ENCODE measurements at regions not wholly inside any gene's neighbourhood (a gene's known extent, or its start where the extent isn't known, plus 50 kb on each side); places are given as distances from the start of the nearest gene placed in this dataset.
"Not testable (repeated sequence)": the region's sequence is repeated elsewhere in the genome, so short reads cannot be mapped to it uniquely, and the experiment has no call there.

- H3K27me3 Mint-ChIP-seq = peaks cover 25% of the 10 kb centered on the region
- no peak overlapping the region for H3K4me3 Mint-ChIP-seq
- no peak overlapping the region for H3K27ac Mint-ChIP-seq (ENCODE audit: low read depth)
- no peak for ATAC-seq (replicated peaks; ENCODE audit: extremely low read depth, poor library complexity, severe bottlenecking)
- H3K4me1 Mint-ChIP-seq = no peaks in the 10 kb centered on the region
- DNase-seq (ENCODE audit: low spot score in 2 of 2) = no peak
- no peaks in the 10 kb centered on the region for H3K36me3 Mint-ChIP-seq (ENCODE audit: insufficient read depth)
- peaks cover 9% of the 10 kb centered on the region for H3K9me3 Mint-ChIP-seq
Measured at GRCh38 chr5:179452356-179453230, 97.8 kb upstream of the RUFY1 start.

GRCh38 chr5:179451828-179452196 lies 98.5 kb upstream of the RUFY1 start:
- no peaks in the 10 kb centered on the region for H3K36me3 Mint-ChIP-seq (ENCODE audit: insufficient read depth)
- no peak overlapping the region for H3K4me3 Mint-ChIP-seq
- peaks cover 6% of the 10 kb centered on the region for H3K9me3 Mint-ChIP-seq
- H3K27ac Mint-ChIP-seq (ENCODE audit: low read depth) = no peak overlapping the region
- no peaks in the 10 kb centered on the region for H3K4me1 Mint-ChIP-seq
- DNase-seq (ENCODE audit: low spot score in 2 of 2) (no peak), ATAC-seq (replicated peaks; ENCODE audit: extremely low read depth, poor library complexity, severe bottlenecking) (no peak)
- peaks cover 25% of the 10 kb centered on the region for H3K27me3 Mint-ChIP-seq

GRCh38 chr5:179451114-179451827 lies 99.1 kb upstream of the RUFY1 start:
- H3K9me3 Mint-ChIP-seq = peaks cover 6% of the 10 kb centered on the region
- no peaks in the 10 kb centered on the region for H3K4me1 Mint-ChIP-seq
- peaks cover 25% of the 10 kb centered on the region for H3K27me3 Mint-ChIP-seq
- no peak overlapping the region for H3K27ac Mint-ChIP-seq (ENCODE audit: low read depth)
- no peak overlapping the region for H3K4me3 Mint-ChIP-seq
- H3K36me3 Mint-ChIP-seq (ENCODE audit: insufficient read depth) = no peaks in the 10 kb centered on the region
- no peak for DNase-seq (ENCODE audit: low spot score in 2 of 2)
- no peak for ATAC-seq (replicated peaks; ENCODE audit: extremely low read depth, poor library complexity, severe bottlenecking)

- H3K4me1 Mint-ChIP-seq; H3K27ac Mint-ChIP-seq (ENCODE audit: low read depth); H3K9me3 Mint-ChIP-seq; H3K36me3 Mint-ChIP-seq (ENCODE audit: insufficient read depth); ATAC-seq (replicated peaks; ENCODE audit: extremely low read depth, poor library complexity, severe bottlenecking); DNase-seq (ENCODE audit: low spot score in 2 of 2); H3K4me3 Mint-ChIP-seq: not testable (repeated sequence)
- peaks cover 25% of the 10 kb centered on the region for H3K27me3 Mint-ChIP-seq
Measured at GRCh38 chr5:179449950-179450349, 100.4 kb upstream of the RUFY1 start.

GRCh38 chr5:179448282-179448681 lies 102.1 kb upstream of the RUFY1 start:
- not testable (repeated sequence) for ATAC-seq (replicated peaks; ENCODE audit: extremely low read depth, poor library complexity, severe bottlenecking); H3K36me3 Mint-ChIP-seq (ENCODE audit: insufficient read depth); H3K4me3 Mint-ChIP-seq; H3K27ac Mint-ChIP-seq (ENCODE audit: low read depth); H3K9me3 Mint-ChIP-seq; H3K4me1 Mint-ChIP-seq; DNase-seq (ENCODE audit: low spot score in 2 of 2)
- peaks cover 22% of the 10 kb centered on the region for H3K27me3 Mint-ChIP-seq

- not testable (repeated sequence) for ATAC-seq (replicated peaks; ENCODE audit: extremely low read depth, poor library complexity, severe bottlenecking); H3K4me1 Mint-ChIP-seq; DNase-seq (ENCODE audit: low spot score in 2 of 2); H3K4me3 Mint-ChIP-seq; H3K36me3 Mint-ChIP-seq (ENCODE audit: insufficient read depth); H3K27me3 Mint-ChIP-seq; H3K9me3 Mint-ChIP-seq; H3K27ac Mint-ChIP-seq (ENCODE audit: low read depth)
Measured at GRCh38 chr5:179442289-179442688, 97.0 kb upstream of the ADAMTS2 start.

GRCh38 chr5:179439181-179439985 lies 94.1 kb upstream of the ADAMTS2 start:
- Mint-ChIP-seq H3K9me3 (no peaks in the 10 kb centered on the region), H3K36me3 (ENCODE audit: insufficient read depth) (peaks cover 4% of the 10 kb centered on the region), H3K4me1 (no peaks in the 10 kb centered on the region), H3K27me3 (peaks cover 23% of the 10 kb centered on the region), H3K4me3 (no peak overlapping the region), H3K27ac (ENCODE audit: low read depth) (no peak overlapping the region)
- ATAC-seq (replicated peaks; ENCODE audit: extremely low read depth, poor library complexity, severe bottlenecking) (no peak), DNase-seq (ENCODE audit: low spot score in 2 of 2) (no peak)

- Mint-ChIP-seq H3K27me3 (peaks cover 23% of the 10 kb centered on the region), H3K36me3 (ENCODE audit: insufficient read depth) (peaks cover 4% of the 10 kb centered on the region), H3K4me1 (no peaks in the 10 kb centered on the region), H3K4me3 (no peak overlapping the region), H3K9me3 (no peaks in the 10 kb centered on the region), H3K27ac (ENCODE audit: low read depth) (no peak overlapping the region)
- DNase-seq (ENCODE audit: low spot score in 2 of 2) = no peak
- ATAC-seq (replicated peaks; ENCODE audit: extremely low read depth, poor library complexity, severe bottlenecking) = no peak
Measured at GRCh38 chr5:179438461-179438860, 93.2 kb upstream of the ADAMTS2 start.

GRCh38 chr5:179438011-179438441 lies 92.8 kb upstream of the ADAMTS2 start:
- no peaks in the 10 kb centered on the region for H3K4me1 Mint-ChIP-seq
- DNase-seq (ENCODE audit: low spot score in 2 of 2) = no peak
- no peaks in the 10 kb centered on the region for H3K9me3 Mint-ChIP-seq
- ATAC-seq (replicated peaks; ENCODE audit: extremely low read depth, poor library complexity, severe bottlenecking) = no peak
- peaks cover 23% of the 10 kb centered on the region for H3K27me3 Mint-ChIP-seq
- H3K36me3 Mint-ChIP-seq (ENCODE audit: insufficient read depth) = peaks cover 4% of the 10 kb centered on the region
- H3K27ac Mint-ChIP-seq (ENCODE audit: low read depth) = no peak overlapping the region
- no peak overlapping the region for H3K4me3 Mint-ChIP-seq

- DNase-seq (ENCODE audit: low spot score in 2 of 2) (no peak), ATAC-seq (replicated peaks; ENCODE audit: extremely low read depth, poor library complexity, severe bottlenecking) (no peak)
- Mint-ChIP-seq H3K36me3 (ENCODE audit: insufficient read depth) (peaks cover 4% of the 10 kb centered on the region), H3K4me3 (no peak overlapping the region), H3K27ac (ENCODE audit: low read depth) (no peak overlapping the region), H3K4me1 (no peaks in the 10 kb centered on the region), H3K27me3 (peaks cover 23% of the 10 kb centered on the region), H3K9me3 (no peaks in the 10 kb centered on the region)
Measured at GRCh38 chr5:179437341-179438001, 92.2 kb upstream of the ADAMTS2 start.

GRCh38 chr5:179436321-179437122 lies 91.3 kb upstream of the ADAMTS2 start:
- H3K4me1 Mint-ChIP-seq = no peaks in the 10 kb centered on the region
- ATAC-seq (replicated peaks; ENCODE audit: extremely low read depth, poor library complexity, severe bottlenecking) (no peak), DNase-seq (ENCODE audit: low spot score in 2 of 2) (no peak)
- peaks cover 4% of the 10 kb centered on the region for H3K36me3 Mint-ChIP-seq (ENCODE audit: insufficient read depth)
- no peak overlapping the region for H3K27ac Mint-ChIP-seq (ENCODE audit: low read depth)
- H3K4me3 Mint-ChIP-seq = no peak overlapping the region
- H3K9me3 Mint-ChIP-seq = no peaks in the 10 kb centered on the region
- H3K27me3 Mint-ChIP-seq = peaks cover 16% of the 10 kb centered on the region
